Stimulated activated CD4-positive, alpha-beta T cell treated with anti-CD3 and anti-CD28 coated beads, Interleukin-2, amount 100 ng/mL, for 4 hours (primary cell): ENCODE measurements at regions not wholly inside any gene's neighbourhood (a gene's known extent, or its start where the extent isn't known, plus 50 kb on each side); places are given as distances from the start of the nearest gene placed in this dataset.
"Not testable (repeated sequence)": the region's sequence is repeated elsewhere in the genome, so short reads cannot be mapped to it uniquely, and the experiment has no call there.

ENCODE experiments used
- DNase-seq: peaks from one replicate; pipeline ENCODE4 v3.0.0-alpha.2; 2020; ENCODE audit warnings: low read depth

DNA sequence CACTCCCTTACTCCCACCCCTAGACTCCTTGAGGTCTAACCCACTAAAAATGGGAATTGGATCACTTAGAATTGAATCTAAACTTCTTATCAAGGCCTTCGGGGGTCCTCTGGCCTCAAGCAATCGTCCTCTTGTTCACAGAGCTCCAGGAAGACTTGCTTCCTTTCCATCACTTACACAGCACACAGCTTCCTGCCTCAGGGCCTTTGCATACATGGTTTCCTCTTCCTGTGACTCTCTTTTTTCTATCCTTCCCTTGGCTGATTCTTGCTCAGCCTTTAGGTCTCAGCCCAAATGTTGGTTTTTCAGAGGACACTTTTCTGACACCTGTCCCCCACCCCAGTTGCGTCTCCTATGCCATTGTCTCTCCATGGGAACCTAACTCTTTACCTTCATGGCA lies 50.0 kb upstream of the ALDH1B1 start:
- no peak for DNase-seq

DNA sequence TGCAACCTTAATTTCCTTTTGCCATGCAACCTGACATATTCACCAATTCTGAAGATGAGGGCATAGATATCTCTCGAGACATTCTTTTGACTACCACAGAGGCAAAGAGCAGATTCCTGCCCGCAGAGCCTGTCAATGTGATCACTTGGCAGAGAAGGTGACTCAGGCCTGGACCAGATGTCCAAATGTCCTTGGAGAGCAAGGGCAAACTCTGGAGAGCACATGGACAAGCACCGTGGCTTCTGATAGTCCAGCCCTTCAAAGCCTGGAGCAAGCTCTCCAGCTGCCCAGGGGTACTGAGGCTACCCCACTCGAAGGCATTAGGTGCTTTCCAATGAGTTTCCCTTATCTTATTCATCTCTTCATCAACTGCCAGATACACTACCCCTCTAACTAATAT lies 50.4 kb upstream of the ALDH1B1 start:
- no peak for DNase-seq

DNA sequence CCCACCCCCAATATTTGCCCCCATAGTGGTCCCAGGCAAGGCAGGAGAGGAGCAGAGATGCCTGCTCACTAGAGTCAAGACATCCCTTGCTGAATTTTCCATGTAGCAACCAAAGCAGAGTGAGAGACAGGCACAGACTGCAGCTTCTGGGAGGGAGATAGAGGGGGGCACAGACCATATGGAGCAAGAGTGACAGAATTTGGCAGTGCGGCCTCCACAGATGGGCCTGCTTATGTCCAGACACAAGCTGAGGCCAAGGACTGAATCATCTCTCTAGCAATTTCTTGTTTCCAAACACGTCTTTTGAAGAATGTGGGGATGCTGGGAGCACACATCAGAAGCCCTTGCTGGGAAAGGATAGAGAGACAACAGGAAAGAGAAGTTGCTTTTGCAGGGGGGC lies 53.0 kb upstream of the ALDH1B1 start:
- no peak for DNase-seq

DNA sequence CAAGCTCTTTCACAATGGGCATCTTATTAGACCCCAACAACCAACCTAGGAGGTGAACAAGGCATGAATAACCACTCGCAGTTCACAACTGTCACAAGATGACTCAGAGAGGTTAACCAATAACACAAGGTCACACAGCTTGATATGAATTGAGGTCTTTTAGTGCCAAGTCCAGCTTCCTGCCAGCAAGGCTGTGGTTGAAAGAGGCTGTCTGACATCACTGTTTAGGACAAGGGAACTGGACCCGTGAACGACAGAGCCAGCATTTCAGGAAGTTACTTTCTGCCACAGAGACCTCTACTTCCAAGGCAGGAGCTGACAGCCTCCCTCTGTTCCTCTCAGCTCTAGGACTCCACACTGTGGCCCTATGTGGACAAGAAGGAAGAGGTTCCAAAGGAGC lies 53.4 kb upstream of the ALDH1B1 start:
- DNase-seq, result no peak

DNA sequence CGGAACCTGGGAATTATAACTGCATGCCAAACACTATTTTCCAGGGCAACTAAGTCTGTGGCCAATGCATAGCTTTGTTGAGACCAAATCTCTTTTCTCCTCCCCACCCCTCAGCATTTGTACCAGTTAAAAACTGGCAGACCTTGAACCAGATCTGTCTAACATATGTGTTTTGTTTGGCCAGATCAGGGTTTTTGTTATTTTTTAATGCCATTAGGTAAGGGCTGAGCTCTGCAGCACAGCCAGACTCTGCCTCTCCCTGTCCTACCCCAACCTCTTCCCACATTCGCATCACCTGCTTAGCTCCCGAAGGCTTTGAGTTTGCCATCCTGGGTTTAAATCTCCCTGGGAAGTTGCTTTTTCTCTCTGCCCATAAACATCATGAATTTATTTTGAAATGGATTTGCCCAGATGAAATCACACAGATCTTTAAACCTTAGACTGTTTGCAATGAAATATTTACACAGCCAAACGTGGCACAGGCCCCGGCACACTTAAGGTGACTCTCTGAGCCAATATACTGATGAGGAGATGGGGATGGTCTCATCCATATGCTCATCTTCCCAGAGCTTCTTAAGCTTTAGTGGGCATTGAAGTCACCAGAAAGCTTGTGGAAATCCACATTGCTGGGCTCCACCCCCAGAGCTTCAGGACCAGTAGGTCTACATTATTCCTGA lies 54.0 kb upstream of the ALDH1B1 start:
- no peak for DNase-seq

DNA sequence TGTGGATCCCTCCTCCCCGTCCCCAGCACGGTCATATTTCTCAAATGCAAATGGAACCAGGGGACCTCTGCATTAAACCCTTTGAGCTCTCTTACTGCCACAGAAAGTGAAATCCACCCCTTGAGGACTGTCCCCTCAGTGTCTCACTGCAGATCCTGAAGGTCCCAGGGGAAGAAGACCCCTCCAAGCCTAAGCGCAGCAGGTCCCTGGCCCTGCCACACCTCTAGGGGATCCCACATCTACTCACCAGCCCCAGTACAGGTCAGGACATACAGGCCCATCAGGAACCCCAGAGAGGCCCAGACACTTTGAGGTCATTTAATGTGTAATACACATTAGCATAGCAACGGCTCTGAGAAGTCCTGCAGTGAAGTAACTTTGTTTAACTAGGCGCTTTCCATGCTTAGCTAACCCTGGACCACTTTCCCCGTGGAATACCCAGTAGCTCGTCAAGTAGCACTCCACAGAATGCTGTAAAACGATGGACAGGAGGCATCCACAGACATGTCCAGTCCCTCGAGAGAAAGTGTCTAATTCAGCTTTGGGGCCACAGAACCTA lies 54.7 kb upstream of the ALDH1B1 start:
- no peak for DNase-seq

DNA sequence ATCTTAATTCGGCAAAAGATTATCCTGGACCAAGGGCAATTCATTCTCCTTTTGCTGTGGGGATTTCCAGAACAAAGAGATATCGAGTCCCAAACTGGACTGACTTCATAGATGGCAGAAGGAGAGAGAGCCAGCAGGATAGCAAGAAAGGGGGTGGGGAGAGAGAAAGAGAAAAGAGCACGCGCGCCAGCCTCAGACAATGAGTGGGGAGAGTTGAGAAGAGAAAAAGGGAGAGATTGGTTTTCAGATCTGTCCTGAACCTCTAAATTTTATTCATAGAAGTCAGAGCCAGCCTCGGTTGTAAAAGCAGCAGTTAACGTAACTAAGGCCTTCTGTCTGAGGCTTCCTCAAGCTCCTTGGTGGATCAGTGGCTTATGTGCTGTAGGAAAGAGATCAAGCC lies 55.3 kb upstream of the ALDH1B1 start:
- DNase-seq, result no peak

DNA sequence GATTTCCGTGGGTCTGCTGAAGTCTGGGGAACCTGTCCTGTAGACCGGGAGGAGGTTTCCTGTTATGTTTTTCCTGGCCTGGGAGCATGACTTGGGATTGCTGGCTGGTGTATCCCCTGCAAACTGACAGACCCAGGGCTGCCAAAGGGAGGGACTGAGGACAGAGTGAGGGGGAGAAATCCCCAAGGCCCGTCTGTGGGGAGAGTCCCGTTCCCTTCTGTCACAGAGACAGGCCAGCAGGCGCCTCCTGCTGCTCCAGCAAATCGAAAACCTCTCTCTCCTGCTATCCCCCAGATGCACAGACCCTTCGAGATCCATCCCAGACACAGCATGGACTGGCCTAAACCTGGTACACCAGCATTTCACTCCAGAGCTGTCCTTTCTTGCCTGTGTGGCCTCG lies 56.2 kb upstream of the ALDH1B1 start:
- no peak for DNase-seq

DNA sequence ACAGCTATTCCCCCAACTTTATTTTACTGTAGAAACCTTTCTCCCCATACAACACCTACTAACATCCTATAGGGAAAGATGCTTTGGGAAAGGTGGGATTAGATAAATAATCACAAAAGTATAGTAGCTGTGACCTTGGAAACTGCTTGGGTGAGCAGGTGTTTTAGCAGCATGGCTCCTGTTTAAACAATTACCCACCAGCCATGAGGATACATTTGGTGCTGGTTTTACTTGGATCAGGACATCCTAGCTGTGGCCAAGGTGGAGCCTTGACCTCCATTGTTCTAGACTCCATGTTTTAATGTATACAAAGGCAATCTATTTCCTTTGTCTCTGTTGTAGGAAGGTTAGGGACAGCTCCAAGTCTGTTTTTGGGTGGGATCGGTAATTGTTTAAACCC lies 56.8 kb upstream of the ALDH1B1 start:
- no peak for DNase-seq

DNA sequence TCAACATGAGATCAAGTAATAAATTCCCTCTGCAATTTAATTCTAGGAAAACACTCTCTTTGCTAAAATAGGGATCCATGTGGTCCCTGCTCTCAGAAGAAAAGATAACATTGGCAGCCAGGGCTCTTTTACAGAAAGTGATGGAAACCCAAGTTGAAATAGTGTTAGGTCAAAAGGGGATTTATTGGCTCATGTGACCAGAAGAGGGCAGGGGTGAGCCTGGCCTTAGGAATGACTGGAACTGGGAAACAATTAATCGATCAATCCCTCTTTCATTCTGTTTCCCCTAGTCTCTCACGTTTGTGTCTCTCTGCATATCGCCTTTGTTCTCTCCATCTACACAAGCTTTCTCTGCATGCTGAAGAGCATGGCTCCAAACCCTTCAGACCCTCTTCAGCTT lies 58.3 kb upstream of the ALDH1B1 start:
- DNase-seq, result no peak

DNA sequence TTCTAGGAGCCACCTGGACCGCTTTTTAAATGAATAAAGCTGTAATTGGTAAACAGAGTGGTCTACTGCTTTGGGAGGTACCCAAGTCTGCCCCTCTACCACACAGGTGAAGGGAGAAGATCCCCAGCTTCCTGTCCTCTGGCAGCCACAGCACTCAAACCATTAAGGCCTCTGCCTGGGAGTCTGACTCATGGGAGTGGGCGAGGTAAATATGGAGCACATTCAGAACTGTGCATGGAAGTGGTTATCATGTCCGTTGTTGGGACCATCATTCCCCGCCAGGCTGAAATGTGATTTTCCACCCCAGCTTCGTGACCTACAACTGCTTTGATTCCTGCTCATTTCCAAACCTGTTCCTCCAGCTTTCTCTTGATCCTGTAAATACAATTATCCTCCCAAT lies 59.5 kb upstream of the ALDH1B1 start:
- no peak for DNase-seq

DNA sequence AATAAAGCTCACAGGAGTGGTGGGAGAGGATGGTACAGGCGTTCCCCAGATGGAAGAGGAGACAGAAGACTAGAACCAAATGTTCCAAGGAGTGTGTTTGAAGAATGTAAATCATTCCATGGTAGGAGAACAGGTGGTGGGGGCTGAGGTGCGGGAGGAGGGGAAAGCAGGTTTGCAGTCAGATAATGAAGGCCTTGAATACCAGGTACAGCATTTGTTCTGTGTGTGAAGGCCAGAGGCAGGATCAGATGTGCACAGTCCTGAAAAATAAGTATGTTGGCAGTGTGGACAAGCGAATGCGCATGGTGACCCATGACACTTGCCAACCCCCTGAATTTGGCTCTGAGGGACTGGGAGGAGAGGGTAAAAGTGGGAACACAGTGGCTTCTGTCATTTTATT lies 59.9 kb upstream of the ALDH1B1 start:
- DNase-seq, result no peak

DNA sequence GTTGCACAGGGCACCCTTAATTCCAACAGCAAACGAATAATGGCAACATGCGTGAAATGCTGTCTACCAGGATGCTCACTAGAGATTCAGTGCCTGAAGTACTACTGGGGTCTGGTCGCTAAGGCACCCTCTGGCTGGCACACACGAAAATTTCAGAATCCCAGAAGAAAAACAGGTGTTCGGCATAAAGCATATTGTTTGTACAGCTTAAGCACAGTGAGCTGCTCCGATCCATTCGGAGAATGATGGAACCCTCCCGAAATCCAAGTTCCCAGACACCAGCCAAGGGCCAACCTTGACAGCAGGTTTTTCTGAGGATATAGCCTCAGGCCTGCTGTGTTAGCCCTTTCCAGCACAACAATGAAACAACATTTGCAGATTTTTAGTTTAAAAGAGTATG lies 61.4 kb upstream of the ALDH1B1 start:
- no peak for DNase-seq

DNA sequence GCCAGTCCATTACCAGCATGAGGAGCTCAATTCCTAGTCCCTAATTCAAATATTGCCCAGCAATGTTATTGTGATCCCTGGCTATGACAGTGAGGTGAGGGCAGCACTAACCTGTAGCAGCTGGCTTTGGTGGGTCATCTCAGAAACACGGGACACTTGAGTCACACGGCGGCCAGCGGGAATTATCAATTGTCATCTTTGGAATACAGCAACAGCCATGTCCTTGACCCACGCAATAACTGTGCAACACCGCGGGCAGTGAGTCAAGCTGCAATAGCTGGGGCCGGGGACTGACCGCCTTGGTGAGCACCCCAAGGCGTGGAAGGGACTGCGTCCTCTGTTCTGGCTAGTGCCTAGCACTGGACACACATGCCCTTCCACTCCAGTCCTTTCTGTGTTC lies 62.5 kb upstream of the ALDH1B1 start:
- DNase-seq, result no peak

DNA sequence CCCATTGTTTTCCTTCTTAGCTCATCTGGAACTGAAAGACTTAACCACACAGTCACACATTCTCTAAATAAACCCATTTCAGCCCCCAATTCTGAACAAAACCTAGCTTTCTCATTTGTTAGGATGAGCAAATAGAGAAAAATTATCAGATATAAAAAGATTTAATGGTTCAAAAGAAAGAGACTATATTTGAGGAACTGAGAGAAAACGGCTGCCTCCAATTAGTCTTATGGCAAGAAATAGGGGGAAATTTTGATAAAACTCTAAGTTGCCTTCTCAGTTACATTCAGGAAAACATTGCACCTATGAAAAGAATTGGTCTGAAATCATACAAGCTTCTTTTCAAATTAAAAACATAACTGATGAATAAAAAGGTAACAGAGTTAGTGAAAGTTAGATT lies 63.7 kb upstream of the ALDH1B1 start:
- no peak for DNase-seq

DNA sequence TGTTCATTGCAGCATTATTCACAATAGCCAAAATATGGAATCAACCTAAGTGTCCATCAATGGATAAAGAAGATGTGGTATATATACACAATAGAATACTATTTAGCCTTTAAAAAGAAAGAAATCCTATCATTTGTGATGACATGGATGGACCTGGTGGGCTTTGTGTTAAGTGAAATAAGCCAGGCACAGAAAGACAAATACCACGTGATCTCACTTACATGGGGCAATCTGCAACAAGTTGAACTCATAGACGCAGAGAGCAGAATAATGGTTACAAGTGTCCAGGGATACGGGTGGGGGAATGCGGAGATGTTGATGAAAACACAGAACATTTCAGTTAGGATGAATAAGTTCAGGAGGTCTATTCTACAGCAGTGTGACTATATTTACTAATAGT lies 66.4 kb upstream of the ALDH1B1 start:
- no peak for DNase-seq

DNA sequence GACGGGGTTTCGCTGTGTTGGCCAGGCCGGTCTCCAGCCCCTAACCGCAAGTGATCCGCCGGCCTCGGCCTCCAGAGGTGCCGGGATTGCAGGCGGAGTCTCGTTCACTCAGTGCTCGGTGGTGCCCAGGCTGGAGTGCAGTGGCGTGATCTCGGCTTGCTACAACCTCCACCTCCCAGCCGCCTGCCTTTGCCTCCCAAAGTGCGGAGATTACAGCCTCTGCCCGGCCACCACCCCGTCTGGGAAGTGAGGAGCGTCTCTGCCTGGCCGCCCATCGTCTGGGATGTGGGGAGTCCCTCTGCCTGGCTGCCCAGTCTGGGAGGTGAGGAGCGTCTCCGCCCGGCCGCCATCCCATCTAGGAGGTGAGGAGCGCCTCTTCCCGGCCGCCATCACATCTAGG lies 68.3 kb upstream of the ALDH1B1 start:
- not testable (repeated sequence) for DNase-seq

DNA sequence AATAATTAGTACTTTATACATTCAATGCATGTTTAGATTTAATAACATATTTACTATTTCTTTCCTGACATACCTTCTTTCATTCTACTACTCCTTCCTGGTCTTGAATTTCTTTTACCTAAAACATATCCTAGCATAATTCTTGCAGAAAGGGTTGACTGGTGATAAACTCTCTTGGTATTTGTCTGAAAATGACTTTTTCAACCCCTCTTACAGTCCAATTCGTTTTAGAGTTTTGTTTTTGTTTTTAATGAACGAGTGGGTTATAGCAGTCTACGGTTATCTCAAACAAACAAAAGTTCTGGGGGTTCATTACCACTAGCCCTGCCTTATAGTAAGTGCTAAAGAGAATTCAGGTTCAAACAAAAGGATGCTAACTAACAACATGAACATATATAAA lies 69.6 kb upstream of the ALDH1B1 start:
- DNase-seq, result no peak

DNA sequence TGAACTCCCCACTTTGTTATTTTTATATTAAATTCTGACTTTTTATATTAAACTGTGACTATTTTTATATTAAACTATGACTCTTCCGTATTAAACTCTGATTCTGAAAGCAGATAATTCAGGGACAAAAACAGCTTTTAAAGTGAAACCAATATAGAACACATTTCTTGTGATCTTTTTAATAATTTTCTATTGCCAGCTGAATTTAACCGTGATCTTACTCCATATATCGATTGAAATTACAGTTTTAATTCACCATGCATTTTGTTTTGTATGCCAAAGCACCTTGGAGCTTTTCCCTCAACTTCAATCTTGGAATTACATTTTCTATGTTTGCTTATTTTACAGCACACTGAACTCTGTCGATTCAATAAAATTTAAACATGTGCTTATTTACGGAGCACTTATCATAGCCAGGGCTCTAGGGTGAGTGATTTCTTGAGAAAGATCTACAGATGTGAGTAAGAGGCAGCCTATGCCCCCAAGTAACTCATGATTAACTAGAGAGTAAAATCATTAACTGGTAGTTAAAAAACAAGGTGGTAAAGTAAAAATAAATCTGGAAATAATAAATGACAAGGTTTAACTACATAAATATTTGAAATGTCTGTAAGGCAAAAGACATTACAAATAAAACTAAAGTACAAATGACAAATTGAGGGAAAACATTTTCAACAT lies 72.9 kb upstream of the ALDH1B1 start:
- DNase-seq, result no peak

DNA sequence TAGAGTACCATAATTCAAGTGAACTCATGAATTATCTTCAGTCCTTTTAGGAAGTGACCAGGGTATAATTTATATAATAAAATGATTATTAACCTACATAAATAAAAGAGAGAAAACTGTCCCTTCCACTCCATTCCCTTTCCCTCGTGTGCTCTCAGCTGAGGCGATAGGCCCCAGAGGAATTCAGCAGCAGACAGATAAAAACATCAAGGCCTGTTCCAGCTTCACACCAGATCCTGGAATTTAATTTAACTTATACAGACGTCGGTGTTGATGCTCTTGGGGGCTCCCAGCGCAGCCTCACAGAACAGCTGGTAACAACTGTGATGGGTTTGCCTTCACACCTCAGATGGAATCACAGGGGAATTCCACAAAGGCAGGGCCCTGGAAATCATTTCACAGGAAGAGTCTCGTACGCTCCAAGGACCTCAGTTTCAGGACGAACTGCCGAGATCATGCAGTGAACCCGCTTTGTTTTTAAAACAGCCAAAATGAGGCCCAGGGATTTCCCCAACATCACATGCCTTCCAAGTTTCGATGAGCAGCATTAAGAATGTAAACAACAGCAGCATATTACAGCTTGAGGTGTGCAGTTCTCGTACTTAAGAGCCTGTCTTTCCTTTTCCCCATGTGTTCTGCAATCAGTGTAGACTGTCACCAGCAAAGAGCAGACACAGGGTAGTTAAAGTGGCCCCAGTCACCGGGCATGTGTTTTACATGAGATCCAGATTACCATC lies 73.6 kb upstream of the ALDH1B1 start:
- no peak for DNase-seq

DNA sequence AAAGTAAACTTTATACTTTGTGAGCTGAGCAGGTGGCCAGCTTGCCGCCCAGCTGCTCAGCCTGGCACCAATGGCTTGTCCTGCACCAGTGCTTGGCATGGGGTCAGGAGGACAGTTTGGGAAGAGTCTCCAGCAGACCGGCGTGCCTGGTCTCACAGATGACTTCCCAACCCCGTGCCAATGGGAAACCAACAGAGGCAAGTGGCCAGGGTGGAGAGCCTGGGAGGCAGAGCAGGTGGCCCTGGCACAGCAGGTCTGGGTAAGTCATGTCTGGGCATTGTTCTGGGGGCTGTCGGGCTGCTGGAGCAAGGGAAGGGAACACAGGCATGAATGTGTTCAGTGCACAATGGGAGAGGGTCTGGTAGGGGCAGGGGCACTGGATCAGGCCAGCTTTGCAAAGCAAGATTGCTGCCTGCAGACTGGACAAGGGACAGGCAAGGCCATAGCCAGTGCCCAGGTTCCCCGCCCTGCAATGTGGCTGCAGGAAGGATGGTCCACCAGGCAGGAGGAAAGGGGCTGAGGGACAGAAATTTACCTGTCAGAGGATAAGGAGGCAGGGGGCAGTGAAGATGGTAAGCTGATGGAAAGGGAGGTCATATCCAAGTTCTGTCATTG lies 76.2 kb upstream of the ALDH1B1 start:
- no peak for DNase-seq

DNA sequence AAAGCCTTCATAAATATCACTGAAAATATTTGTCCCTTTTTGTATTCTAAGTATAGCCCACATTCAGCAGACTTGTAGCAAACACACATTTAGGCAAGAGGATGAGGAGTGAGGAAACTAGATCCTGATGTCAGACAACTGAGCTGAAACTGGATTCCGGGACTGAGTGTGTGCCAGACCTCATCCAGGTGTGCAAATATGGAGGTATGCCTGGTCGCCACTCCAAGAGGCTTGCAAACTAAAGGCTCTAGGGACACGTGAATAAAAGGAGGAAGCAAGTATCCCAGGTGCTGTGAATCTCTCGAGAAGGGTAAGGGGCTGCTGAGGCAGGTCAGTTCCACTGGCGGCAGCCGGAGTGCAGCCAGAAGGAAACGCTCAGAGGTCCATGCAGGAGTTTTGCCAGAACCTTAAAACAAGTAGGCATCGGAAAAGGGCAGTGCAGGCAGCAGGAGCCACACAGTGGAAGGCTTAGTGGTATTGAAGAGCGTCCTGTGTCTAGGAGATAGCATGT lies 77.4 kb upstream of the ALDH1B1 start:
- DNase-seq, result no peak

DNA sequence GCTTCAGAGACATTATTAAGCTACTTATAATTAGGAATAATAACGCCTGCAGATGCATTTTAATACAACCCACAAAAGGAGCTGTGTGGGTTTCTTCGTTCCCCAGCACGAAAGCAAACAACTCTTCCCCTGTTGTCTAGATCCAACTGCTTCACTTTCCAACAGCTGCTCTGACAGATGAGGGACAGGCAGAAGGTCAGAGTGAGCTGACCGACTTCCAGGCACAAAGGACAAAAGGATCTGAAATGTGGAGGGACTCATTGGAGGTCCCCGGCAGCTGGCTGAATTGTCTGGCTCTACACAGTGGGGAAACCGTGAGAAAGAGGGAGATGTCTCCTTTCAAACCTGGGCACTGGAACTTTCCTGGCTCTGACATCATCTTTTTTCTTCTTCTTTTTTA lies 79.1 kb upstream of the ALDH1B1 start:
- DNase-seq, result no peak
